ENCODE measurements at regions not wholly inside any gene's neighbourhood (a gene's known extent, or its start where the extent isn't known, plus 50 kb on each side); places are given as distances from the start of the nearest gene placed in this dataset.
"Not testable (repeated sequence)": the region's sequence is repeated elsewhere in the genome, so short reads cannot be mapped to it uniquely, and the experiment has no call there.

DNA sequence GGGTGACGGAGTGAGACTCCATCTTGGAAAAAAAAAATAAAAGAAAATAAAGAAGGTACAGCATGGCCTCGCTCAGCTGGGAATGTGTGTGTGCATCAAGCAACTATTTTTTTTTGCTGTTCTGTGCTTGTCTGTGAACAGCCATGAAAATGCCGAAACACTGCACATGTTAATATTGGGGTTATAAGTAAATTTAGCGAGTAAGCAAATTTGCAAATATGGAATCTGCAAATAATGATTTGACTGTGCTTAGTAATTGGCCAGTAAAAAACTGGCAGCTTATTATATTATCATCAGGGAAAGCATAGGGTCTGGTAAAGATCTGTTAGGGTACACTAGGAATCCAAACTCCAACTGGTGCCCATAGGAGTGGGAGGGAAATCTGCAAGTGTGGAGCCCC is 278.1 kb upstream of the KLF4 start:
- H4K20me1 ChIP-seq (ENCODE audit: insufficient read depth): no peaks in the 10 kb centered on the region
- H3K79me2 ChIP-seq (ENCODE audit: insufficient read depth, low read length): no peaks in the 10 kb centered on the region
- RAD21 ChIA-PET (ENCODE audit: low non-redundant PET in 1 of 2, low total read pairs in 2 of 2, uncharacterized antibody in 2 of 2, unreplicated experiment in 2 of 2): no interaction called here
- no peak overlapping the region for H3K4me2 ChIP-seq (ENCODE audit: low read length)
- no peak overlapping the region for H3K4me3 ChIP-seq (replicated peaks in 1 of 2; ENCODE audit: low read depth in 1 of 2, low read length in 2 of 2)
- intact Hi-C loops (cut with micrococcal nuclease): no loop called here
- BruUV-seq (replicated peaks): no TSS peak
- no peak overlapping the region for H3K27ac ChIP-seq (ENCODE audit: low read depth, low read length)
- H3K9me2 ChIP-seq (ENCODE audit: insufficient read depth): no peaks in the 10 kb centered on the region
- DNase-seq (ENCODE audit: low read depth, low spot score) (no peak), ATAC-seq (no peak)
- TF ChIP-seq FOSL1 (IDR thresholded peaks at IDR 0.05; ENCODE audit: low read depth) (no peak), EGR1 (IDR thresholded peaks at IDR 0.05; ENCODE audit: low read depth) (no peak), SIN3A (IDR thresholded peaks at IDR 0.05; ENCODE audit: low read depth) (no peak), TCF7L2 (IDR thresholded peaks at IDR 0.05; ENCODE audit: borderline replicate concordance, extremely low read depth, insufficient read depth, insufficient read length) (no peak), EZH2phosphoT487 (IDR thresholded peaks at IDR 0.05; ENCODE audit: borderline replicate concordance) (no peak), JUND (IDR thresholded peaks at IDR 0.05) (no peak), ELF1 (IDR thresholded peaks at IDR 0.05; ENCODE audit: borderline replicate concordance, low read depth) (no peak)
- H2AFZ ChIP-seq (ENCODE audit: low read depth, low read length, poor library complexity, severe bottlenecking): no peak overlapping the region
- H3K27me3 ChIP-seq (ENCODE audit: insufficient read depth, low read length): no peaks in the 10 kb centered on the region
- H3K4me1 ChIP-seq (ENCODE audit: control insufficient read depth in 1 of 2, insufficient read depth in 2 of 2, low read length in 2 of 2): peaks cover 0 to 6% of the 10 kb centered on the region in 2 experiments; a peak in 1 of 4 replicates
- H3K36me3 ChIP-seq (ENCODE audit: control insufficient read depth in 1 of 2, insufficient read depth in 2 of 2, low read length in 2 of 2): no peaks in the 10 kb centered on the region
- no peaks in the 10 kb centered on the region for H3K9me3 ChIP-seq (ENCODE audit: control insufficient read depth in 1 of 2, insufficient read depth in 1 of 2, low read depth in 1 of 2, low read length in 2 of 2)
- H3K9ac ChIP-seq (ENCODE audit: low read length): no peak overlapping the region
- CTCF ChIA-PET: no interaction called here
- POLR2A ChIA-PET: no interaction called here

DNA sequence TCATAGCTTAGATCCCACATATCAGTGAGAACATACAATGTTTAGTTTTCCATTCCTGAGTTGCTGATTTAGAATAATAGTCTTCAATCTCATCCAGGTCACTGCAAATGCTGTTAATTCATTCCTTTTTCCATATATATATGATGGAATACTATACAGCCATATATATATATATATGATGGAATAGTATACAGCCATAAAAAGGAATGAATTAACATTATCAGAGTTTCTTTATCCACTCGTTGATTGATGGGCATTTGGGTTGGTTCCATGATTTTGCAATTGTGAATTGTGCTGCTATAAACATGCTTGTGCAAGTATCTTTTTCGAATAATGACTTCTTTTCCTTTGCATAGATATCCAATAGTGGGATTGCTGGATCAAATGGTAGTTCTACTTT is 273.9 kb upstream of the KLF4 start:
- BruUV-seq (replicated peaks); H3K9ac ChIP-seq (ENCODE audit: low read length); DNase-seq (ENCODE audit: low read depth, low spot score); ATAC-seq; CTCF ChIA-PET; H3K4me2 ChIP-seq (ENCODE audit: low read length); H3K9me2 ChIP-seq (ENCODE audit: insufficient read depth); intact Hi-C loops (cut with micrococcal nuclease); H2AFZ ChIP-seq (ENCODE audit: low read depth, low read length, poor library complexity, severe bottlenecking); H3K4me3 ChIP-seq (replicated peaks in 1 of 2; ENCODE audit: low read depth in 1 of 2, low read length in 2 of 2); H3K9me3 ChIP-seq (ENCODE audit: control insufficient read depth in 1 of 2, insufficient read depth in 1 of 2, low read depth in 1 of 2, low read length in 2 of 2); H4K20me1 ChIP-seq (ENCODE audit: insufficient read depth); H3K79me2 ChIP-seq (ENCODE audit: insufficient read depth, low read length); RAD21 ChIA-PET (ENCODE audit: low non-redundant PET in 1 of 2, low total read pairs in 2 of 2, uncharacterized antibody in 2 of 2, unreplicated experiment in 2 of 2); POLR2A ChIA-PET; H3K27me3 ChIP-seq (ENCODE audit: insufficient read depth, low read length); H3K27ac ChIP-seq (ENCODE audit: low read depth, low read length); H3K36me3 ChIP-seq (ENCODE audit: control insufficient read depth in 1 of 2, insufficient read depth in 2 of 2, low read length in 2 of 2): not testable (repeated sequence)
- peaks cover 0 to 27% of the 10 kb centered on the region in 2 experiments; a peak in 3 of 4 replicates for H3K4me1 ChIP-seq (ENCODE audit: control insufficient read depth in 1 of 2, insufficient read depth in 2 of 2, low read length in 2 of 2)

Data from HCT116 (cell line).